GM06990 (cell line): ENCODE measurements at regions not wholly inside any gene's neighbourhood (a gene's known extent, or its start where the extent isn't known, plus 50 kb on each side); places are given as distances from the start of the nearest gene placed in this dataset.

Experiments
- DNase-seq: peaks from one replicate; pipeline ENCODE4 v3.0.0-alpha.2; 2011; ENCODE audit not compliant: insufficient read length; ENCODE audit errors: extremely low read depth
- H3K27me3 ChIP-seq: replicated peaks from 2 replicates; pipeline ENCODE4 v1.6.0; 2011; ENCODE audit warnings: low read length; ENCODE audit not compliant: control insufficient read depth, insufficient read depth
- H3K36me3 ChIP-seq: 2 replicates; pipeline ENCODE4 v1.5.1; 2011; ENCODE audit warnings: low read length; ENCODE audit not compliant: control insufficient read depth, insufficient read depth
- H3K4me3 ChIP-seq: replicated peaks from 2 replicates; pipeline ENCODE4 v1.5.1; 2011; ENCODE audit warnings: low read depth, mild to moderate bottlenecking, control low read depth, low read length
- CTCF ChIP-seq: IDR thresholded peaks from 2 replicates; pipeline ENCODE4 v1.5.1; 2011; ENCODE audit warnings: low read length, control low read depth, mild to moderate bottlenecking, inconsistent platforms; ENCODE audit not compliant: insufficient read depth, poor library complexity, severe bottlenecking

- DNase-seq, result no peak
- no peaks in the 10 kb centered on the region for H3K27me3 ChIP-seq
- no peak for TF ChIP-seq CTCF
- no peak overlapping the region for H3K4me3 ChIP-seq
- no peaks in the 10 kb centered on the region for H3K36me3 ChIP-seq
Observed at GRCh38 chr3:106610362-106610959, 741.6 kb upstream of the CBLB start.

- Histone ChIP-seq H3K27me3 (no peaks in the 10 kb centered on the region), H3K36me3 (no peaks in the 10 kb centered on the region), H3K4me3 (no peak overlapping the region)
- no peak for TF ChIP-seq CTCF
- no peak for DNase-seq
Observed at GRCh38 chr3:106611116-106611515, 742.3 kb upstream of the CBLB start.

- H3K36me3 ChIP-seq, result no peaks in the 10 kb centered on the region
- DNase-seq, result no peak
- no peaks in the 10 kb centered on the region for H3K27me3 ChIP-seq
- no peak for TF ChIP-seq CTCF
- H3K4me3 ChIP-seq, result no peak overlapping the region
Observed at GRCh38 chr3:106611841-106612240, 743.0 kb upstream of the CBLB start.

GRCh38 chr3:106616556-106616955 is 747.7 kb upstream of the CBLB start:
- TF ChIP-seq CTCF, result no peak
- no peak overlapping the region for H3K4me3 ChIP-seq
- H3K36me3 ChIP-seq, result no peaks in the 10 kb centered on the region
- H3K27me3 ChIP-seq, result no peaks in the 10 kb centered on the region
- DNase-seq, result no peak

GRCh38 chr3:106617276-106617675 is 748.5 kb upstream of the CBLB start:
- no peak overlapping the region for H3K4me3 ChIP-seq
- no peak for DNase-seq
- H3K27me3 ChIP-seq, result no peaks in the 10 kb centered on the region
- H3K36me3 ChIP-seq, result no peaks in the 10 kb centered on the region
- TF ChIP-seq CTCF, result no peak

- Histone ChIP-seq H3K36me3 (no peaks in the 10 kb centered on the region), H3K27me3 (no peaks in the 10 kb centered on the region), H3K4me3 (no peak overlapping the region)
- TF ChIP-seq CTCF, result no peak
- DNase-seq, result no peak
Observed at GRCh38 chr3:106620646-106621045, 751.8 kb upstream of the CBLB start.
